Effector CD8-positive, alpha-beta T cell (primary cell): ENCODE measurements at regions not wholly inside any gene's neighbourhood (a gene's known extent, or its start where the extent isn't known, plus 50 kb on each side); places are given as distances from the start of the nearest gene placed in this dataset.

Source experiments
- DNase-seq: peaks from one replicate; lab custom pipeline; 2025; lab: John Stamatoyannopoulos, UW

- no peak for DNase-seq
Observed at GRCh38 chr10:36224431-36224985, 582.4 kb upstream of the FZD8 start.

GRCh38 chr10:36221101-36221500 is 579.0 kb upstream of the FZD8 start:
- no peak for DNase-seq

DNA sequence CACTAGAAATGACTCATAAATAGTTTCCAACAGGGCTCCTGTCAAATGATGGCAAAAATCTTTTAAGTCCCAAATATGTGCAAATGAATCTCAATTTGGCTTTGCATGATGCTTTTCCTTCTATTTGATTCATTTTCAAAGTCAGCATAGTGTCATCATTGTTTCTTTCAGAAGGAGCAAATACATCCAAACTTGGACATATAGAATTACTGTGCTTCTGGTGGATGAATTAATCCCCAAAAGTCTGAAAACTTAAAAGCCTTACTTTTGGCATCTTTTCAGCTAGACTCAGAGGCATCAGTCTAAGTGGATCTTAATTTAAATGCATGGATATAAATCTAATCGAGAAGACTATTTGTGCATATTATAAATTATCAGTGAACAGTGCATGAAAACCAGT is 578.1 kb upstream of the FZD8 start:
- no peak for DNase-seq

DNA sequence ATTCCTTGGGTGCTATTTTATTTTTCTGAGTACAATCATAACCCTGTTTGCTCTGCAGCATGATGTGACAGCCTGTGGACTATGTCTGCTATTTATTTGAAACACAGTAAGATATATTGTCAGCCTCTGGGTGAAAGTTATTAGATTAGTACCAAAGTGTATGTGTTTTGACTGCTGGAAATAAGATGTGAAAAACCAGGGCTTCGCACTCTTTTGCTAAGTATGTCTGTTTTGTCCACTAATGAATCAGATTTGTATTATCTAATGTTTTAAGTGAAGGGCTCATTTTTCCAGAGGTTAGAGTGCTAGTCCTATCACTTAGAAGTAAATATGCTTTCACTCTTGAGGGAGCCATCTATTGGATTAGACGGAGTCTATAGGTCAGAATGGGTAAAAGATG is 569.8 kb upstream of the FZD8 start:
- no peak for DNase-seq

- no peak for DNase-seq
Observed at GRCh38 chr10:36209480-36209879, 567.4 kb upstream of the FZD8 start.

DNA sequence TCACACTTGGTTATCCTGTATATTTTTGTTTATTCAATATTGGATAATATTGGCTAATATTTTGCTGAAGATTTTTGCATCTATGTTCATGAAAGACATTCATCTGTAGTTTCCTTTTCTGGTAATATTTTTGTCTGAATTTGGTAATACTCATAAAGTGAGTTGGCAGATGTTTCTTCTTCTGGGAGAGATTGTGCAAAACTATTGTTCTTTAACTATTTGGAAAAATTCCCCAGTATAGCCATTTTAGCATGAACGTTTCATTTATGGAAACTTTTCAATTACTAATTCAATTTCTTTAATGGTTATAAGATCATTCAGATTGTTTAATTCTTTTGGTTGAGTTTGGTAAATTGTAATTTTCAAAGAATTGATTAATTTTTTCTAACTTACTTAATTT is 560.8 kb upstream of the FZD8 start:
- DNase-seq, result no peak

DNA sequence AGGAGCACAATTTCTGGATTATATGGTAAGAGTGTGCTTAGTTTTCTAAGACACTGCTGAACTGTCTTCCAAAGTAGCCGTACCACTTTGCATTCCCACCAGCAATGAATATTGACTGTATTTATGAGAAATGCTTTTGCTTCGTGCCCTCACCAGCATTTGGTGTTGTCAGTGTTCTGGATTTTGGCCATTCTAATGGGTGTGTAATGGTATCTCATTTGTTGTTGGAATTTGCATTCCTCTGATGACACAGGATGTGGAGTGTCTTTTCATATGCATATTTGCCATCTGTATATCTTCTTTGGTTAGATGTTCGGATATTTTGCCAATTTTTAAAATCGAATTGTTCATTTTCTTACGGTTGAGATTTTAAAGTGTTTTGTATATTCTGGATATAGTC is 558.5 kb upstream of the FZD8 start:
- DNase-seq, result no peak

DNA sequence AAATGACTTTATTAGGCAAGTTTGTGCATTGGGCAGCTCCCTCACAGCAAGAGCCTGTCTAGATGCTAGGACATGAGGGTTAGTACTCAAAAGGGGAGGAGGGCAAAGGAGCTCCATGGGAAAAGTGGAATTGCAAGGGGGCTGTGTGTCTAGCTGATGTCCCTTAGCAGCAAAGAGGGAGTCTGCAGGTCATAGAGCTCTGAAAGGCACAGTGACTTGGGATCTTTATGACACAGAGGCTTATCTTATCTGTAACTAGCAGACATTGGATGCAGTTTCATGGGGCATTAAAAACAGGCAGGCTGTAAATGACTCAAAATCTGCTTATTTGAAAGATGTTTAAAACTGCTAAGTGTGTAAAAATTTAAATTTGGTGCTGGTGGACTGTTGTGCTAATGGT is 556.2 kb upstream of the FZD8 start:
- DNase-seq, result no peak

DNA sequence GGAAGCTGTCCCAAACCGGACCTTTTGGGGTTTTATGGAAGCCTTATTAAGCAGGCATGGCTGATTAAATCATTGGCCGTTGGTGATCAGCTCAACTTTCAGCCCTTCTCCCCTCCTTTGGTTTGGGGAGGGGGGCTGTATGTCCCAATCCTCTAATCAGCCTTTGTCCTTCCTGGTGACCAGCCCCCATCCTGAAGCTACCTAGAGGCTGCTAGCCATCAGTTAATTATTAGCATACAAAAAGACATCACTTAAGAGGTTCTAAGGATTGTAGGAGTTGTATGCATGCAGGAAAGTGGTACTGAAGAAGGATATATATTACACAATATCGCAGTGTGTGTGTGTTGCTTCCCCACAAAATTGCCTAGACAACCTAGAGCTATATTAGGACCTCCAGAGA is 553.3 kb upstream of the FZD8 start:
- no peak for DNase-seq

- no peak for DNase-seq
Observed at GRCh38 chr10:36194276-36194675, 552.2 kb upstream of the FZD8 start.

GRCh38 chr10:36191009-36191408 is 548.9 kb upstream of the FZD8 start:
- DNase-seq, result no peak

GRCh38 chr10:36188461-36188860 is 546.4 kb upstream of the FZD8 start:
- DNase-seq, result no peak

GRCh38 chr10:36188080-36188453 is 546.0 kb upstream of the FZD8 start:
- no peak for DNase-seq

DNA sequence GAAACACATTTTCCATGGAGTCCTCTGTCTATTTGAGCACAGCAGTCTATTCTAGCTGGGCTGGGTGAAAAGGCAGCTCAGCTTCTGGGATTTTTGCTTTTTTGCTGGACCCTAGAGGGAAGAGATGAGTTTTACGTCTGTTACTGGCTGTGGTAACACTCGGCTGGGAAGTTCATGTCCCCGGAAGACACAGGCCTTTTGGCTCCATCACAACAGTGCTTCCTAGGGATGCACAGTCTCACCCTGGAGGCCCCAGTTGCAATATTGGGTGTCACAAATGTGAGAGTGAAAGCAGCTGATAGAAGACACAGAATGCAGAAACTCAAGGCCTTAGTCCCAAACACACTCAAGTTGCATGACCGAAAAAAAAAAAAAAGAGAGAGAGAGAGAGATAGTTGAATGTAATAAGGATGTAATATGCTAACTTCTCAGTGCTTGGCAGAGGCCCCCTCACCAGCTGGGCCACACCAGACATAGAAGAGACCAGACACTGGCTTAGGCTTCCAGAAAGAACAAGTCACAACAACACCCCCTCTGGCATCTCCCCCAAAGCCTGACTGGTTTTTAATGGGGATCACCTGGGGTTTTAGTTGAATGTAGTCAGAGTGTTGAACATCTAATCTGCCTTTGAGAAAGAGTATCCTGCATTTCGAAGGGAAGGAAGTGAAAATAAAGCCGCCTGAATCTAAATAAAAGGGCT is 545.4 kb upstream of the FZD8 start:
- no peak for DNase-seq

DNA sequence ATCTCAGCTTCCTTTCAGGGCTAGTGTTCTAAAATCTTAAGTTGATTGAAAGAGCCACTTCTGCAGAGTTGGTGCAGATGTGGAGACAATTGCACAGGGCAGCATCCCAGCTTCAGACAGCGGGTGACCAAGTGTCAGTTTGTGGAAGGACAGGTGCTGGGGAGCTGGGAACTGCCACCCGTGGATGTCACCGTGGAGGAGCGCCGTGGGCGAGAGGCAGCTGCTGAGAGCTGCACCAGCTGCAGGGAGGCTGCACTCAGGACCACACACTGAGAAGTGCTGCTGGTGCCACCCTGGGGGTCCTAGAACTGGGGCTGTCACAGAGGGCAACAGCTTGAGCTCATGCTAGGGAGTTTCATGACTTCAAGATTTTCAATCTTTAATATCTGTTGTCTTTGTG is 543.0 kb upstream of the FZD8 start:
- DNase-seq, result no peak

- DNase-seq, result no peak
Observed at GRCh38 chr10:36183726-36184125, 541.6 kb upstream of the FZD8 start.

- no peak for DNase-seq
Observed at GRCh38 chr10:36183056-36183455, 541.0 kb upstream of the FZD8 start.

DNA sequence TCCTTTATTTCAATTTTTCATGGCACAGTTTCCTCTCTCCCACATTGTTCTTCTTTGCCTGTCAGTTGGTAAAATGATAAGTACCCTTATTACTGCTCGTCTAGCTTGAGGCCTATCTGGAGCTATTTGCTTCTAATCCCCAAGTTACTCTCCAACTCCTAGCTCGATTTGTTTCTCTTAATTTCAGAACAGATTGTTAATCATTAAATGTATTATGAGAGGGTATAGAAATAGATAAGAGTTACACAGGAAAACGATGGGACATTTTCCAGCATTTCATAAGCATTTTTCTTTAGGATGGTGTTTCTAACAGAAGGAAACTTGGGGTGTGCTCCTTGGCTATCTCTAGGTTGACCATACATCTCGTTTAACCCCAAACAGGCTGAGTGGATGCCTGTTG is 540.5 kb upstream of the FZD8 start:
- DNase-seq, result no peak

GRCh38 chr10:36182179-36182566 is 540.1 kb upstream of the FZD8 start:
- no peak for DNase-seq

DNA sequence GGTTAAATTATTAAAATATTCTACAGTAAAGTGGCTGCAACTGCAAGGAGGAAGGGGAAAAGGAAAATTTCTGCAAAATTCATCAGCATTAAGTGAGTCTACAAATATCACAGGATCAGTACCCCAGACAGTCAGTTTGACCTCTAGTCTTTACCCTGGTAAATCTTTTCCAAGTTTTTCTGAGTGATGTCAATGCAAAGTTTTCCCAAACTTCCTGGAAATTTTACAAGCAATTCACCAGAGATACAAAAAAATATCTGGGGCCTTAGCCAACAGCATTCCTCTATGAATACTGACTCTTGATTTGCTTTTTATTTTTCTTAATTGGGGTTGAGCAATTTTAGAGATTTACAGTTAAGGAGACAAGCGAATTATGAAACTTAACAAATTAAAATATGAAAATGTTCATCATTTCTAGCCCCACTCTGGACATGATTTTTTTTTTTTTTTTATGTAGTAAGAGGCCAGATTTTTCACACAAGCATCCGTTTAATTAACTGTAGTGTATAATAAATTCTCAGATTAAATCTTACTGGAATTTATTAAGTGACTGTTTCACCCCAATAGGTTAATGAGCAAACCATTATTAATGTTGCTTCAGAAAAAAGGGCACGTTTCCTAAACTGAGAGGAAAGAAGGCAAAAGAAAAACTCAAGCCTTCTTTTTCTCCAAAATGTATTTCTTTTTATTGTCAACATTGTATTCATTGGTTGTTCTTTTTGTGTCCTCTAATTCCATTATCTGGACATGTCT is 539.5 kb upstream of the FZD8 start:
- DNase-seq, result no peak

DNA sequence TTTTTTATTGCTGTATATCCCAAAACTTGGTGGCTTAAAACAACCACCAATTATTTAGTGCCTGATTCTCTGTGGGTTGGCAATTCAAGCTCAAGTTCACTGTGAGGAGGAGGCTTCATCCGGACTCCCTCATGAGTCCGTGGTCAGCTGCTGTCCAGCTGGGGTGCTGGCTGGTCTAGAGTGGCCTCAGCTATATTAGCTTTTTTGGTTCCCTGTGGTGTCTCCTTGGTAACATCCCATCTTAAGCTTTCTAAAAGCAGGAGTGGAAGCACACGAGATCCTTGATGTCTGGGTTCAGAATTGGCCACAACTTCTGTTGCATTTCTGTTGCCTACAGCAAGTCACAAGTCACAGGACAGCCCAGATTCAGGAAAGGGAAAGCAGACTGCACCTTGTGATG is 536.5 kb upstream of the FZD8 start:
- DNase-seq, result no peak

DNA sequence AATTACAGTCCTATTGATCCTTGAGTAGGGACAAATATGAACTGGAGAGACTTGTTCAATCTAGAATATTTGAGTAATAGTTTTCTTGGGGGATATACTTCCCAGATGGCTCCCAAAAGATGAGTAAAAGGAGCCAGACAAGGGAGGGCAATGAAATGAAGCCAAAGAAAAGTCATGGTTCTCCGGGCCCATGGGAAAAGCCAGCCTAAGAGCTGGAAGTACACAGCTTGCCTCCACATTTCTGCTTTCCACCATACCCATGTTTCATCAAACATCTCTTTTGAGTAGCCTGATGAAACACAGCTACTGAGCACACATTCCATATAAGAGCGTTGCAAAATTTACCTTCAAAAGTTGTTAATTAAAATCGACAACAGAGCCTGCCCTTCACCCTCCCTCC is 535.0 kb upstream of the FZD8 start:
- DNase-seq, result no peak

DNA sequence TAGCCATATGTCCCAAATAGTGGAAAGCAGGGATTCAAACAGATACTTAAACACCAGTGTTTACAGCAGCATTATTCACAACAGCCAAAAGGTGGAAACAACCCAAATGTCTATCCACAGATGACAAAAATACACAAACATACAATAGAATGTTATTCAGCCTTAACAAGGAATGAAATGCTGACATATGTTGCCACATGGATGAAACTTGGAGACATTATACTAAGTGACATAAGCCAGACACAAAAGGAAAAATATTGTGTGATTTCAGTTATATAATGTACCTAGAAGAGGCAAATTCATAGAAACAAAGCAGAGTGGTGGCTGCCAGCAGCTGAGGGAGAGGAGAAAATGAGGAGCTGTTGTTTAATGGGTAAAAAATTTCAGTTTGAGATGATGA is 533.9 kb upstream of the FZD8 start:
- no peak for DNase-seq

DNA sequence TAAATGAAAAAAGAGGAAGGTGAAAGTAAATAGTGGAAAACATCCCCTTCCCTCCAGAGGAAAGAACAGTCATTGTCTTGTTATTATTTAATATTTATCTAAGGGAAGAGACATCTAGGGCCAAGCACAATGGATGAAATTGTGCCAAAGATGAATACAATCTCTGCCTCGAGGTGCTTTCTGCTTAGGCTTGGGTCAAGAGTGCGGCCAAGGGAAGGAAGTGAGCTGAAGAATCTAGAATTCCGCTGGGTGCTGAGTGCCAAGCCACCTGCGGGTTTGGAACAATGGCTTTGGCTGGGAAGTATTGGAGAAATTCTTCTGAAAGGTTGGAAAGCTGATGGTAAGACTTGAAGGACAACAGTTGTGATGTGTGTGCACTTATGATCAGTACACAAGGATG is 531.3 kb upstream of the FZD8 start:
- no peak for DNase-seq
